Pancreas (tissue), 10 donors: ENCODE measurements at regions not wholly inside any gene's neighbourhood (a gene's known extent, or its start where the extent isn't known, plus 50 kb on each side); places are given as distances from the start of the nearest gene placed in this dataset.

Source experiments
- ATAC-seq, 4 donors: fragments of 200-7000 bp; cut with Tn5 transposase; one replicate each; pipeline versions ENCODE4 v1.8.0 to v1.9.1; 2020; ENCODE audit warnings: mild to moderate bottlenecking in 4 of 4, moderate library complexity in 4 of 4
- DNase-seq, 6 donors: peaks; one replicate each; pipeline ENCODE4 v3.0.0-alpha.2; 2020
- FAIRE-seq: peaks from 2 replicates; lab custom pipeline; 2012; peaks lifted over from hg19 to GRCh38; lab: Jason Lieb, UNC
- H3K27ac ChIP-seq, 4 donors: fragments of 200-600 bp; sonication (generic); 1 replicate in 3 of 4; 2 replicates in 1 of 4; pipeline versions ENCODE4 v1.5.0 to v1.8.0; 2020
- H3K27me3 ChIP-seq, 4 donors: fragments of 200-600 bp; one replicate each; pipeline ENCODE4 v1.8.0; 2021
- H3K36me3 ChIP-seq, 3 donors: fragments of 200-600 bp; sonication (generic) in 1 of 3; one replicate each; pipeline versions ENCODE4 v1.5.0 to v1.8.0; 2020 to 2021
- H3K4me1 ChIP-seq, 3 donors: fragments of 200-600 bp; one replicate each; pipeline ENCODE4 v1.8.0; 2021
- H3K4me3 ChIP-seq, 4 donors: fragments of 200-600 bp; sonication (generic) in 2 of 4; one replicate each; pipeline versions ENCODE4 v1.5.0 to v1.8.0; 2020 to 2021
- H3K9me3 ChIP-seq, 4 donors: fragments of 200-600 bp; one replicate each; pipeline ENCODE4 v1.8.0; 2021
- CTCF ChIP-seq, 4 donors: fragments of 200-600 bp; sonication (generic) in 3 of 4; IDR thresholded peaks; one replicate each; pipeline versions ENCODE4 v1.5.0 to v1.8.0; 2021; ENCODE audit warnings: antibody characterized with exemption in 4 of 4
- WGBS, 2 donors: extraction: QIAGEN DNeasy Blood & Tissue Kit; methylation state at CpG; one replicate each; pipeline ENCODE4 v1.1.7; 2013; 5-methylcytosine and 5-hydroxymethylcytosine counted together
- intact Hi-C, 3 donors: fragments of 100-400 bp; cut with DNase I; formaldehyde crosslinking; loops; one replicate each; pipeline versions ENCODE4 v1.11.1 to v1.14.2; 2022
- donor health status: healthy with polysubstance abuse.
- donor health status: DM: no; HTN: no; CAD: no; lungs with moderate emphysema.
- donor health status: DM: no; HTN: no; CAD: no.
- donor health status: control.
- donor health status: control.
- donor health status: Bipolar disorder and iron deficiency.
- donor health status: DM: yes; HTN: yes; CAD: no.
- donor health status: DM: no; HTN: no; CAD: no.
- donor health status: DM: no; HTN: no; CAD: no.
- donor health status: DM: yes; HTN: yes; CAD: no.

- DNase-seq (no peak), ATAC-seq (no peak), FAIRE-seq (no peak)
- no peak for TF ChIP-seq CTCF (IDR thresholded peaks at IDR 0.05)
- Histone ChIP-seq H3K27me3 (no peaks in the 10 kb centered on the region), H3K27ac (no peak overlapping the region), H3K36me3 (no peaks in the 10 kb centered on the region), H3K4me1 (peaks cover 6 to 15% (median 9%) of the 10 kb centered on the region in 3 donors), H3K4me3 (no peak overlapping the region), H3K9me3 (no peaks in the 10 kb centered on the region)
- intact Hi-C loops = no loop called here
Measured at GRCh38 chr5:115351356-115352195, 55.1 kb upstream of the CCDC112 start.

DNA sequence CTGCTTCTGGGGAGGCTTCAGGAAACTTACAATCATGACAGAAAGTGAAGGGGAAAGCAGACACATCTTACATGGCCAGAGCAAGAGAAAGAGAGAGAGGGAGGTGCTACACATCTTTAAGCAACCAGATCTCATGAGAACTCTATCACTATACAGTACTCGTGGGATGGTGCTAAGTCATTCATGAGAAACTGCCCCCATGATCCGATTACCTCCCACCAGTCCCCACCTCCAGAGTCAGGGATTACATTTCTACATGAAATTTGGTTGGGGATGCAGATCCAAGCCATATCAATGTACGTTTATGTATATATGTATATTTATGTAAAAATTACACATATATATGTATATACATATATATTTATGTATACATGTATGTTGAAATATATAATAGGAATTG, 54.4 kb upstream of the CCDC112 start:
- 81 to 93% methylated on average over 3 of the region's 3 CpGs for WGBS, 2 donors
- Histone ChIP-seq H3K27ac (no peak overlapping the region), H3K4me1 (peaks cover 6 to 15% (median 9%) of the 10 kb centered on the region in 3 donors), H3K27me3 (no peaks in the 10 kb centered on the region), H3K9me3 (no peaks in the 10 kb centered on the region), H3K36me3 (no peaks in the 10 kb centered on the region), H3K4me3 (no peak overlapping the region)
- ATAC-seq (no peak), DNase-seq (no peak), FAIRE-seq (no peak)
- intact Hi-C loops = no loop called here
- TF ChIP-seq CTCF (IDR thresholded peaks at IDR 0.05) = no peak

GRCh38 chr5:115349001-115349817, 52.8 kb upstream of the CCDC112 start:
- TF ChIP-seq CTCF (IDR thresholded peaks at IDR 0.05) = peak in 1 of 4 donors; percentile 16
- Histone ChIP-seq H3K9me3 (no peaks in the 10 kb centered on the region), H3K4me3 (no peak overlapping the region), H3K27me3 (no peaks in the 10 kb centered on the region), H3K27ac (peak overlapping the region; percentile 3 to 81 (median 52)), H3K36me3 (no peaks in the 10 kb centered on the region), H3K4me1 (peaks cover 6 to 15% (median 9%) of the 10 kb centered on the region in 3 donors)
- ATAC-seq (peak; percentile 94 to 97 (median 96)), FAIRE-seq (no peak), DNase-seq (peak in 4 of 6 donors; percentile 54 to 64 (median 57))
- 30 to 32% methylated on average over 5 of the region's 5 CpGs for WGBS, 2 donors
- intact Hi-C loops = no loop called here

DNA sequence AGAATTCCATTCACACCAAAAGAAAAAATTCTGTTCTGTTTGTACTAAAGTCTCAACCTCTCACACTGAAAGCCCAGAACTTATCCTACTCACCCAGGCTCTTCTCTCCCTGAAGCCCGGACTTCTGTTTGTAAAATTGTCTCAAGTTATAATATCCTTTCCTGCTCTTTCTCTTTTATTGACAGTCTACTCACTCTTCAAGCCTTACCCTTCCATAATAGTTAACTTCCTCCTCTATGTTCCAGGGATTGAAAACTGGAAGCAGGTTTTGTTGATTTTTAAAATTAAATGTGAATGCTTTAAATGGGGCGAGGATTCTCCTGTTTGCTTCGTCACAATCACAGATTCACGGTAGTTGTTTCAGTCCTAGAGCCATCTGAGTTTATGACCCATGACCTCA, 51.7 kb upstream of the CCDC112 start:
- Histone ChIP-seq H3K27ac (peak overlapping the region in 3 of 4 donors; percentile 40 to 81 (median 63)), H3K4me1 (peaks cover 6 to 15% (median 9%) of the 10 kb centered on the region in 3 donors), H3K9me3 (no peaks in the 10 kb centered on the region), H3K36me3 (no peaks in the 10 kb centered on the region), H3K27me3 (no peaks in the 10 kb centered on the region), H3K4me3 (no peak overlapping the region)
- peak in 1 of 4 donors; percentile 18 for ATAC-seq
- FAIRE-seq = no peak
- WGBS, 2 donors = 49 to 55% methylated on average over 4 of the region's 4 CpGs
- TF ChIP-seq CTCF (IDR thresholded peaks at IDR 0.05) = no peak
- no peak for DNase-seq
- intact Hi-C loops = no loop called here
